Bronchial epithelial cell (primary cell): ENCODE measurements at regions not wholly inside any gene's neighbourhood (a gene's known extent, or its start where the extent isn't known, plus 50 kb on each side); places are given as distances from the start of the nearest gene placed in this dataset.

Experiments used
- DNase-seq: peaks from one replicate; pipeline ENCODE4 v3.0.0-alpha.2; 2010; ENCODE audit warnings: low read depth
- FAIRE-seq: peaks from 2 replicates; lab custom pipeline; 2011; peaks lifted over from hg19 to GRCh38; lab: Jason Lieb, UNC
- H3K27me3 ChIP-seq: 2 replicates; pipeline ENCODE4 v1.5.1; 2011; ENCODE audit warnings: low read length; ENCODE audit not compliant: control insufficient read depth, insufficient read depth
- H3K36me3 ChIP-seq: 2 replicates; pipeline ENCODE4 v1.5.1; 2011; ENCODE audit warnings: low read length; ENCODE audit not compliant: control insufficient read depth, insufficient read depth
- H3K4me3 ChIP-seq: 2 replicates; pipeline ENCODE4 v1.5.1; 2011; ENCODE audit warnings: mild to moderate bottlenecking, low read depth, low read length, control low read depth
- CTCF ChIP-seq: IDR thresholded peaks from 2 replicates; pipeline ENCODE4 v1.5.1; 2011; ENCODE audit warnings: mild to moderate bottlenecking, moderate library complexity, low read length, control low read depth, inconsistent platforms; ENCODE audit not compliant: insufficient read depth, severe bottlenecking

GRCh38 chrX:79094075-79094832 lies 50.2 kb upstream of the GPR174 start:
- no peaks in the 10 kb centered on the region for H3K27me3 ChIP-seq
- no peak overlapping the region for H3K4me3 ChIP-seq
- no peaks in the 10 kb centered on the region for H3K36me3 ChIP-seq
- DNase-seq (no peak), FAIRE-seq (no peak)
- TF ChIP-seq CTCF, result no peak
